Stomach (tissue), 8 donors: ENCODE measurements at regions not wholly inside any gene's neighbourhood (a gene's known extent, or its start where the extent isn't known, plus 50 kb on each side); places are given as distances from the start of the nearest gene placed in this dataset.

Experiments used
- DNase-seq, 2 donors: peaks; one replicate each; pipeline versions ENCODE4 v3.0.0 to v3.0.0-alpha.2; 2013 to 2019
- H3K27ac ChIP-seq, 5 donors: fragments of 200-600 bp in 4 of 5; sonication (generic) in 4 of 5; one replicate each; pipeline ENCODE4 v1.5.1; 2013 to 2019; ENCODE audit warnings: mild to moderate bottlenecking in 1 of 5, moderate library complexity in 1 of 5
- H3K27me3 ChIP-seq, 3 donors: fragments of 200-600 bp; sonication (generic); one replicate each; pipeline ENCODE4 v1.5.1; 2017 to 2019; ENCODE audit warnings: mixed run types in 1 of 3
- H3K36me3 ChIP-seq, 4 donors: fragments of 200-600 bp; sonication (generic); 1 replicate in 3 of 4; 2 replicates in 1 of 4; pipeline ENCODE4 v1.5.1; 2016 to 2019
- H3K4me1 ChIP-seq, 4 donors: fragments of 200-600 bp; sonication (generic); one replicate each; pipeline ENCODE4 v1.5.1; 2016 to 2019
- H3K4me3 ChIP-seq, 4 donors: fragments of 200-600 bp; sonication (generic) in 3 of 4; one replicate each; pipeline ENCODE4 v1.5.1; 2016 to 2019; ENCODE audit warnings: mild to moderate bottlenecking in 1 of 4
- H3K9me3 ChIP-seq, 4 donors: fragments of 200-600 bp; sonication (generic); one replicate each; pipeline ENCODE4 v1.5.1; 2016 to 2019
- EP300 ChIP-seq: sonication (generic); formaldehyde crosslinking; IDR thresholded peaks from one replicate; pipeline ENCODE4 v1.6.1; 2017; ENCODE audit warnings: antibody characterized with exemption
- POLR2A ChIP-seq, 4 donors: fragments of 450-650 bp; IDR thresholded peaks; one replicate each; pipeline ENCODE4 v1.6.1; 2016; ENCODE audit warnings: antibody characterized with exemption in 4 of 4, control low read depth in 2 of 4, mild to moderate bottlenecking in 1 of 4, moderate library complexity in 1 of 4
- POLR2AphosphoS5 ChIP-seq, 3 donors: sonication (generic); formaldehyde crosslinking; IDR thresholded peaks; one replicate each; pipeline ENCODE4 v1.6.1; 2016; ENCODE audit warnings: antibody characterized with exemption in 3 of 3
- WGBS, 5 donors: extraction: QIAGEN DNeasy Blood & Tissue Kit in 3 of 5; methylation state at CpG; one replicate each; pipeline versions ENCODE4 v1.1.5 to v1.1.7; 2013 to 2018; 5-methylcytosine and 5-hydroxymethylcytosine counted together
- intact Hi-C: fragments of 100-400 bp; cut with DNase I; formaldehyde crosslinking; loops from one replicate; pipeline ENCODE4 v1.15.1; 2023; ENCODE audit warnings: low total_unique reads
- TF ChIP-seq, protein P1 (sequence below), 7 experiments: fragments of 450-650 bp in 4 of 7; fragments of 200-600 bp in 3 of 7; sonication (generic) in 3 of 7; IDR thresholded peaks; one replicate each; pipeline ENCODE4 v1.5.1; 2016 to 2019; ENCODE audit warnings: antibody characterized with exemption in 7 of 7, control low read depth in 2 of 7, mild to moderate bottlenecking in 1 of 7
- donor health status: healthy with polysubstance abuse.
- donor health status: Bipolar disorder and iron deficiency.
- donor health status: healthy.

DNA sequence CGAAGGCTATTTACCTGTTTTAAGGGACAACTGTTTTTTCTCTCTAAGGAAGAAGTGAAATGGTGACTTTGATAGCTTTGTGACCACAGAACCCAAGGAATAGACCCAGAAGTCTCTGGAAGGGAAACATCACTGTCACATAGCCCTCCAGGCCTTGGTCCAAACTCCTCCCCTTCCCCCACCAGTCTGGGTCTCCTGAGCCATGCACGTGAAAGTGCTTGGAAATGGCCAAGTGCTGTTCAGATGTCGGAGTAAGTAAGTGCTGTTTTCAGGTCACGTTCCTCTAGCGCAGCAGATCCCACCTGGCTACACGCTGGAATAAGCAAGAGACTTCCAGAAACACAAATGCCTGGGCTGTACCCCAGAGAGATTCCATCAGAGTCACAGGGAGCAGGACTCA lies 73.0 kb upstream of the AFF3 start:
- H3K9me3 ChIP-seq: no peaks in the 10 kb centered on the region
- WGBS, 5 donors: 76 to 91% (median 88%) methylated on average over 6 of the region's 6 CpGs
- no peaks in the 10 kb centered on the region for H3K27me3 ChIP-seq
- no peak for DNase-seq
- H3K4me1 ChIP-seq: peaks cover 17 to 32% (median 23%) of the 10 kb centered on the region in 4 donors
- TF ChIP-seq POLR2AphosphoS5 (IDR thresholded peaks at IDR 0.05): no peak
- TF ChIP-seq POLR2A (IDR thresholded peaks at IDR 0.05): no peak
- TF ChIP-seq, protein P1, sequence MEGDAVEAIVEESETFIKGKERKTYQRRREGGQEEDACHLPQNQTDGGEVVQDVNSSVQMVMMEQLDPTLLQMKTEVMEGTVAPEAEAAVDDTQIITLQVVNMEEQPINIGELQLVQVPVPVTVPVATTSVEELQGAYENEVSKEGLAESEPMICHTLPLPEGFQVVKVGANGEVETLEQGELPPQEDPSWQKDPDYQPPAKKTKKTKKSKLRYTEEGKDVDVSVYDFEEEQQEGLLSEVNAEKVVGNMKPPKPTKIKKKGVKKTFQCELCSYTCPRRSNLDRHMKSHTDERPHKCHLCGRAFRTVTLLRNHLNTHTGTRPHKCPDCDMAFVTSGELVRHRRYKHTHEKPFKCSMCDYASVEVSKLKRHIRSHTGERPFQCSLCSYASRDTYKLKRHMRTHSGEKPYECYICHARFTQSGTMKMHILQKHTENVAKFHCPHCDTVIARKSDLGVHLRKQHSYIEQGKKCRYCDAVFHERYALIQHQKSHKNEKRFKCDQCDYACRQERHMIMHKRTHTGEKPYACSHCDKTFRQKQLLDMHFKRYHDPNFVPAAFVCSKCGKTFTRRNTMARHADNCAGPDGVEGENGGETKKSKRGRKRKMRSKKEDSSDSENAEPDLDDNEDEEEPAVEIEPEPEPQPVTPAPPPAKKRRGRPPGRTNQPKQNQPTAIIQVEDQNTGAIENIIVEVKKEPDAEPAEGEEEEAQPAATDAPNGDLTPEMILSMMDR (IDR thresholded peaks at IDR 0.05): no peak
- no peak for TF ChIP-seq EP300
- intact Hi-C loops: no loop called here
- H3K4me3 ChIP-seq: no peak overlapping the region
- H3K36me3 ChIP-seq: no peaks in the 10 kb centered on the region
- peak overlapping the region in 4 of 5 donors; percentile 42 to 85 (median 74) for H3K27ac ChIP-seq

DNA sequence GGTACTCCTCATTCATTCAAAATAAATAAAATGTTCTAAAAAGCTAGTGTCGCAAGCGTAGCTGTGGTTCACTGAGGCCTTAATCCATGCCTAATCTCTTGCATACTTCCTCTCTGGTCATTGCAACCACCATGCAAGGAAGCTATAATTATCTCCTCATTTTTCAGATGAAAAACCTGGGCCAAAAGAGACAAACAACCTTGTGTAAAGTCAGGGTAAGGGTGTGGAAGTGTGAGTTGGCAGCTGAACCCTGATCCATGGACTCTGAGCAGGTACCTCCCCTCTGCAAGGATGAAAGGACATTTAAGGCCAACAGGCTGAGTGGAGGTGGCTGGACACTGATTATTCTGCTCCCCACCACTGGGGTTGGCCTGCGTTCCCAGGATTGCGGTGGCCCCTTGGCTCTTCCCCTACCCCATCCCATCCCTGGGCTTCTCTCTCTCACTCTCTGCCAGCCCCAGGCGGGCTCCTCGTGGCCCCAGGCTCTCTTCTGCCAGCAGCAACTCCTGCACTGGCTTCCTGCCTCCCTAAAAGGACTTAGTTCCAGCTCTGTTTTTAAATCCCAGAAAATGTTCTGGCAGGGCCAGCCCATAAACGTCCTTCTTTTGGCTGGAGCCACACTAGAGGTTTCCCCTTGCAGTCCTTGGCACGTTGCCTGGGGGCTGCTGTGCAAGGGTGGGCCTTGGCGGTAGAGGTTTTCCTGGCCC lies 72.0 kb upstream of the AFF3 start:
- Histone ChIP-seq H3K4me3 (no peak overlapping the region), H3K27me3 (no peaks in the 10 kb centered on the region), H3K36me3 (no peaks in the 10 kb centered on the region), H3K9me3 (no peaks in the 10 kb centered on the region), H3K4me1 (peaks cover 17 to 32% (median 23%) of the 10 kb centered on the region in 4 donors), H3K27ac (peak overlapping the region; percentile 0 to 85 (median 74))
- intact Hi-C loops: no loop called here
- WGBS, 5 donors: 35 to 55% (median 45%) methylated on average over 9 of the region's 9 CpGs
- TF ChIP-seq POLR2AphosphoS5 (IDR thresholded peaks at IDR 0.05) (peak; percentile 35 to 89 (median 47)), POLR2A (IDR thresholded peaks at IDR 0.05) (no peak)
- TF ChIP-seq, protein P1 (IDR thresholded peaks at IDR 0.05): no peak
- DNase-seq: peak in 1 of 2 donors; percentile 76

DNA sequence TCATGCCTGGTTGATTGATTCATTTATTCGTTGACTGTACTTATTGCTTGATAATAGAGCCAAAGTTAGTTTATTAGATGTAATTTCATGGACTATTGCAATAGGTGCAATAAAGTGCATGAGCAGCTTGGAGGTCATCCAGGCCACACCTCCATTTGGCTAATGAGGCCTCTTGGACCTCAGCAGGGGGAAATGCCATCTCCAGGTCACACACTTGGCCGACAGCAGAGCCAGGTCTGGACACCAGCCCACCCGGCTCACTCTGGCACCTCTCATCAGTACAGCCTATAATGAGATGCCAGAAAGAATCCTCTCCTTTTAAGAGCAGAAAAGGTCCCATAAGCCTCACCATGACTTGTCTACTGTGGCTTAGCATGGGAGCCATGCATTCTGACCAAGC lies 71.2 kb upstream of the AFF3 start:
- Histone ChIP-seq H3K4me3 (no peak overlapping the region), H3K9me3 (no peaks in the 10 kb centered on the region), H3K27me3 (no peaks in the 10 kb centered on the region), H3K27ac (peak overlapping the region in 4 of 5 donors; percentile 63 to 85 (median 74)), H3K4me1 (peaks cover 17 to 32% (median 23%) of the 10 kb centered on the region in 4 donors), H3K36me3 (no peaks in the 10 kb centered on the region)
- 43 to 86% (median 51%) methylated on average over 3 of the region's 3 CpGs for WGBS, 5 donors
- TF ChIP-seq POLR2A (IDR thresholded peaks at IDR 0.05) (no peak), EP300 (no peak), POLR2AphosphoS5 (IDR thresholded peaks at IDR 0.05) (no peak)
- TF ChIP-seq, protein P1 (IDR thresholded peaks at IDR 0.05): no peak
- intact Hi-C loops: no loop called here
- DNase-seq: peak in 1 of 2 donors; percentile 32

DNA sequence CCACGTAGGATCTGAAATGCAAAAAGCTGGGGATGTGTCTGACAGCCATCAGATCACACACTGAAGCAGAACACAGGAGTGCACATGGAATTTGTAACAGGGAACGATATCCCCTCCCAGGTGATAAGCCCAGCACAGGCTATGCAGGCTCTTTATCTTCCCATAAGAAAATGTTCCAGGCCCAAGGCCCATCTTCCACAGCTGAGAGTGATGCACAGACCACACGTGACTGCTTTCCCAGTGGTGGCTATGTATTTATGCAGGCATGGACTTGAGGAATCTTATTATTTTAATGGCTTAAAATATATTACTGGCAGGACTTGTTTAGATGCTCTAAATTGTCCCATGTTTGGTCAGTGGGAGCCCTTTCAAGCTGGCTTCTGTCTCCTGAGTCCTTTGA lies 70.5 kb upstream of the AFF3 start:
- intact Hi-C loops: no loop called here
- no peak overlapping the region for H3K4me3 ChIP-seq
- no peaks in the 10 kb centered on the region for H3K27me3 ChIP-seq
- H3K36me3 ChIP-seq: no peaks in the 10 kb centered on the region
- DNase-seq: no peak
- peaks cover 17 to 38% (median 23%) of the 10 kb centered on the region in 4 donors for H3K4me1 ChIP-seq
- H3K9me3 ChIP-seq: no peaks in the 10 kb centered on the region
- H3K27ac ChIP-seq: peak overlapping the region in 3 of 5 donors; percentile 63 to 85 (median 75)
- TF ChIP-seq POLR2A (IDR thresholded peaks at IDR 0.05) (no peak), POLR2AphosphoS5 (IDR thresholded peaks at IDR 0.05) (no peak), EP300 (no peak)
- TF ChIP-seq, protein P1 (IDR thresholded peaks at IDR 0.05): no peak
- WGBS, 5 donors: 80 to 96% (median 88%) methylated on average over 3 of the region's 3 CpGs
